Neuronal stem cell (in vitro differentiated cells): ENCODE measurements at regions not wholly inside any gene's neighbourhood (a gene's known extent, or its start where the extent isn't known, plus 50 kb on each side); places are given as distances from the start of the nearest gene placed in this dataset.

Source experiments
- DNase-seq: peaks from one replicate; pipeline ENCODE4 v3.0.0-alpha.2; 2013; ENCODE audit warnings: low spot score
- H2AFZ ChIP-seq: one replicate; pipeline ENCODE4 v1.6.1; 2013; ENCODE audit warnings: mild to moderate bottlenecking, low read length, inconsistent platforms
- H2AK5ac ChIP-seq: 2 replicates; pipeline ENCODE4 v1.6.1; 2013; ENCODE audit warnings: low read depth, mild to moderate bottlenecking, inconsistent platforms, low read length, moderate library complexity, mixed read lengths
- H2BK120ac ChIP-seq: 2 replicates; pipeline ENCODE4 v1.6.1; 2013; ENCODE audit warnings: low read depth, mild to moderate bottlenecking, inconsistent platforms, low read length, moderate library complexity, mixed read lengths
- H2BK12ac ChIP-seq: one replicate; pipeline ENCODE4 v1.6.1; 2013; ENCODE audit warnings: low read length, inconsistent platforms
- H2BK15ac ChIP-seq: 2 replicates; pipeline ENCODE4 v1.6.1; 2013; ENCODE audit warnings: mild to moderate bottlenecking, low read length, inconsistent platforms, mixed read lengths
- H2BK5ac ChIP-seq: one replicate; pipeline ENCODE4 v1.6.1; 2013; ENCODE audit warnings: inconsistent platforms, mild to moderate bottlenecking, low read length, moderate library complexity
- H3K14ac ChIP-seq: one replicate; pipeline ENCODE4 v1.6.1; 2013; ENCODE audit warnings: low read length, inconsistent platforms
- H3K18ac ChIP-seq: 2 replicates; pipeline ENCODE4 v1.6.1; 2013; ENCODE audit warnings: low read length, inconsistent platforms
- H3K23ac ChIP-seq: 2 replicates; pipeline ENCODE4 v1.6.1; 2013; ENCODE audit warnings: low read depth, mild to moderate bottlenecking, mixed read lengths, low read length, inconsistent platforms; ENCODE audit not compliant: poor library complexity
- H3K27ac ChIP-seq: replicated peaks from 3 replicates; pipeline ENCODE4 v1.5.1; 2013; ENCODE audit warnings: low read length, inconsistent platforms
- H3K27me3 ChIP-seq, 3 experiments: 2 replicates each; pipeline ENCODE4 v1.6.1; 2013; ENCODE audit warnings: low read length in 3 of 3, mild to moderate bottlenecking in 2 of 3, inconsistent platforms in 1 of 3, low read depth in 1 of 3, mixed read lengths in 1 of 3, moderate library complexity in 1 of 3; ENCODE audit not compliant: control insufficient read depth in 3 of 3, insufficient read depth in 3 of 3
- H3K36me3 ChIP-seq, 2 donors: replicated peaks in 1 of 2; 2 replicates each; pipeline ENCODE4 v1.6.1; 2013; ENCODE audit warnings: low read length in 2 of 2; ENCODE audit not compliant: control insufficient read depth in 2 of 2, insufficient read depth in 2 of 2
- H3K4ac ChIP-seq: 2 replicates; pipeline ENCODE4 v1.6.1; 2013; ENCODE audit warnings: inconsistent platforms, mild to moderate bottlenecking, low read length, moderate library complexity
- H3K4me1 ChIP-seq, 2 donors: 1 replicate in 1 of 2; 2 replicates in 1 of 2; pipeline ENCODE4 v1.6.1; 2013; ENCODE audit warnings: low read length in 2 of 2, low read depth in 1 of 2; ENCODE audit not compliant: control insufficient read depth in 2 of 2, insufficient read depth in 1 of 2
- H3K4me2 ChIP-seq: one replicate; pipeline ENCODE4 v1.6.1; 2013; ENCODE audit warnings: mild to moderate bottlenecking, low read length, inconsistent platforms; ENCODE audit not compliant: insufficient read depth, poor library complexity, severe bottlenecking
- H3K4me3 ChIP-seq, 2 donors: 2 replicates each; pipeline ENCODE4 v1.5.1; 2013; ENCODE audit warnings: low read length in 2 of 2, mild to moderate bottlenecking in 2 of 2, inconsistent platforms in 1 of 2, moderate library complexity in 1 of 2
- H3K79me1 ChIP-seq: one replicate; pipeline ENCODE4 v1.6.1; 2013; ENCODE audit warnings: low read depth, mild to moderate bottlenecking, inconsistent platforms, low read length, moderate library complexity
- H3K9ac ChIP-seq: one replicate; pipeline ENCODE4 v1.6.1; 2013; ENCODE audit warnings: mild to moderate bottlenecking, low read depth, low read length, inconsistent platforms; ENCODE audit not compliant: poor library complexity
- H3K9me3 ChIP-seq, 2 donors: replicated peaks in 1 of 2; 2 replicates each; pipeline versions ENCODE3 to v1.6.1; 2013; ENCODE audit warnings: low read length in 2 of 2, mild to moderate bottlenecking in 2 of 2, inconsistent platforms in 1 of 2, low read depth in 1 of 2, mixed read lengths in 1 of 2, moderate library complexity in 1 of 2; ENCODE audit not compliant: control insufficient read depth in 2 of 2, insufficient read depth in 1 of 2
- H4K8ac ChIP-seq: one replicate; pipeline ENCODE4 v1.6.1; 2013; ENCODE audit warnings: low read depth, mild to moderate bottlenecking, inconsistent platforms, low read length, moderate library complexity
- H4K91ac ChIP-seq: one replicate; pipeline ENCODE4 v1.6.1; 2013; ENCODE audit warnings: low read length, low read depth, mild to moderate bottlenecking, inconsistent platforms; ENCODE audit not compliant: poor library complexity
- WGBS, 2 donors: extraction: QIAGEN DNeasy Blood & Tissue Kit; methylation state at CpG; one replicate each; pipeline ENCODE4 v1.1.7; 2013; ENCODE audit warnings: missing lambda C conversion rate in 2 of 2, mixed read lengths in 1 of 2; ENCODE audit not compliant: insufficient read length in 2 of 2, insufficient replicate concordance in 1 of 2; ENCODE audit errors: extremely low coverage in 2 of 2; 5-methylcytosine and 5-hydroxymethylcytosine counted together

DNA sequence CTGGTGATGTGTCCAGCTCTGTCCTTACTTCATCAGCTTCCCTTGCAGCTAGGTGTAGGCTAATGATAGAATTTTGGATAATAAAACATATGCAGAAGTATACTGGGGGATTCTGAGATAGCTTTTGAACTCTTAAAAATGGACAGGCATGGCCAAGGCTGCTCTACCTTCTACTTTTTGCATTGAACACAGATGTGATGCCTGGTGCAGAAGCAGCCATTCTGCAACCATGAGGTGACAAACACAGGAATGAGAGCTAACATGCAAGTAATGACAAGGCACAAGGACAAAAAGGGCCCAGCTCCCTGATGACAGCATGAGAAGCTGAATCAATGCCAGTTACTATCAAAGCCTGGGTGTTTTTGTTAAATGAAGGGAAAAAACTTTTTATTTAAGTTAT lies 686.5 kb upstream of the AUTS2 start:
- H3K4ac ChIP-seq, result no peak overlapping the region
- DNase-seq, result no peak
- H2BK15ac ChIP-seq, result no peak overlapping the region
- no peak overlapping the region for H2BK5ac ChIP-seq
- H2AFZ ChIP-seq, result no peak overlapping the region
- no peak overlapping the region for H3K9ac ChIP-seq
- H3K27ac ChIP-seq, result no peak overlapping the region
- H3K4me3 ChIP-seq, result no peak overlapping the region
- H3K4me1 ChIP-seq, result no peaks in the 10 kb centered on the region
- H4K91ac ChIP-seq, result no peak overlapping the region
- no peak overlapping the region for H3K4me2 ChIP-seq
- H3K27me3 ChIP-seq, result no peaks in the 10 kb centered on the region
- no peak overlapping the region for H2BK12ac ChIP-seq
- peaks cover 0 to 2% of the 10 kb centered on the region in 2 donors for H3K9me3 ChIP-seq
- no peak overlapping the region for H3K18ac ChIP-seq
- no peaks in the 10 kb centered on the region for H3K36me3 ChIP-seq
- H4K8ac ChIP-seq, result no peak overlapping the region
- H3K14ac ChIP-seq, result no peak overlapping the region
- no peak overlapping the region for H3K23ac ChIP-seq
- H2BK120ac ChIP-seq, result no peak overlapping the region
- no peaks in the 10 kb centered on the region for H3K79me1 ChIP-seq
- H2AK5ac ChIP-seq, result no peak overlapping the region

DNA sequence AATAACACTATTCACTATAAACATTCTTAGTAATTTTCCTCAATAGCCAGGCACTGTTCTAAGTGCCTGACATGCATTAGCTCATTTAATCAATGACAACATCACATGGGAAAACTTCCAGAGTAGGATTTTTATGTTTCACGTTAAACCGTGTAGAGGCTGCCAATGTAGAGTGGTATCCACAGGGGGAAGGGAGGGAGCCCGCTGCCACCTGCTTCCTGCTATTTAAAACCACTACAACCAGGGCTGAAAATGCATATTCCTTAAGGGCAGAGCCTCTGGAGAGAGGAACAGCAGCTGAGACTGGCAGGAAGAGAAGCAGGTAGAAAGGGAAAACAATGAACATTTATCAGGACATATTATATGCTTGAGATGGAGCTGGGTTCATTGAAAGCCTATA lies 684.3 kb upstream of the AUTS2 start:
- no peaks in the 10 kb centered on the region for H3K27me3 ChIP-seq
- no peak overlapping the region for H3K4ac ChIP-seq
- no peak overlapping the region for H3K4me2 ChIP-seq
- no peak overlapping the region for H2AFZ ChIP-seq
- DNase-seq, result no peak
- H3K23ac ChIP-seq, result no peak overlapping the region
- H2AK5ac ChIP-seq, result no peak overlapping the region
- no peak overlapping the region for H2BK120ac ChIP-seq
- H2BK12ac ChIP-seq, result no peak overlapping the region
- no peak overlapping the region for H2BK5ac ChIP-seq
- H3K4me3 ChIP-seq, result no peak overlapping the region
- no peak overlapping the region for H2BK15ac ChIP-seq
- no peak overlapping the region for H3K14ac ChIP-seq
- H3K36me3 ChIP-seq, result no peaks in the 10 kb centered on the region
- no peaks in the 10 kb centered on the region for H3K4me1 ChIP-seq
- WGBS, 2 donors, result no CpG with 5 or more reads among the region's 3 CpGs
- no peak overlapping the region for H3K18ac ChIP-seq
- H4K91ac ChIP-seq, result no peak overlapping the region
- H3K9ac ChIP-seq, result no peak overlapping the region
- H3K79me1 ChIP-seq, result no peaks in the 10 kb centered on the region
- peaks cover 0 to 4% of the 10 kb centered on the region in 2 donors for H3K9me3 ChIP-seq
- no peak overlapping the region for H4K8ac ChIP-seq
- no peak overlapping the region for H3K27ac ChIP-seq

- no peak overlapping the region for H3K9ac ChIP-seq
- no CpG with 5 or more reads among the region's 5 CpGs for WGBS, 2 donors
- H4K91ac ChIP-seq, result no peak overlapping the region
- DNase-seq, result no peak
- no peaks in the 10 kb centered on the region for H3K4me1 ChIP-seq
- H3K4ac ChIP-seq, result no peak overlapping the region
- no peak overlapping the region for H3K18ac ChIP-seq
- H4K8ac ChIP-seq, result no peak overlapping the region
- H2AK5ac ChIP-seq, result no peak overlapping the region
- H3K23ac ChIP-seq, result no peak overlapping the region
- no peak overlapping the region for H2AFZ ChIP-seq
- H2BK12ac ChIP-seq, result no peak overlapping the region
- H3K4me3 ChIP-seq, result no peak overlapping the region
- H3K14ac ChIP-seq, result no peak overlapping the region
- no peaks in the 10 kb centered on the region for H3K36me3 ChIP-seq
- no peak overlapping the region for H3K4me2 ChIP-seq
- no peak overlapping the region for H2BK120ac ChIP-seq
- no peaks in the 10 kb centered on the region for H3K27me3 ChIP-seq
- peaks cover 0 to 8% of the 10 kb centered on the region in 2 donors for H3K9me3 ChIP-seq
- H2BK15ac ChIP-seq, result no peak overlapping the region
- no peak overlapping the region for H2BK5ac ChIP-seq
- H3K79me1 ChIP-seq, result no peaks in the 10 kb centered on the region
- no peak overlapping the region for H3K27ac ChIP-seq
Observed at GRCh38 chr7:68917041-68917651, 681.1 kb upstream of the AUTS2 start.

- no peak overlapping the region for H3K9ac ChIP-seq
- no peak overlapping the region for H3K27ac ChIP-seq
- H3K27me3 ChIP-seq, result no peaks in the 10 kb centered on the region
- no peak overlapping the region for H2BK120ac ChIP-seq
- H2BK15ac ChIP-seq, result no peak overlapping the region
- no CpG with 5 or more reads among the region's 2 CpGs for WGBS, 2 donors
- H3K79me1 ChIP-seq, result no peaks in the 10 kb centered on the region
- no peaks in the 10 kb centered on the region for H3K36me3 ChIP-seq
- no peak overlapping the region for H3K4ac ChIP-seq
- H3K9me3 ChIP-seq, result peaks cover 0 to 8% of the 10 kb centered on the region in 2 donors
- H2BK5ac ChIP-seq, result no peak overlapping the region
- H3K4me3 ChIP-seq, result no peak overlapping the region
- no peak overlapping the region for H4K91ac ChIP-seq
- H2AK5ac ChIP-seq, result no peak overlapping the region
- DNase-seq, result no peak
- no peak overlapping the region for H3K4me2 ChIP-seq
- H2BK12ac ChIP-seq, result no peak overlapping the region
- H3K18ac ChIP-seq, result no peak overlapping the region
- H2AFZ ChIP-seq, result no peak overlapping the region
- no peak overlapping the region for H3K14ac ChIP-seq
- no peak overlapping the region for H3K23ac ChIP-seq
- no peaks in the 10 kb centered on the region for H3K4me1 ChIP-seq
- H4K8ac ChIP-seq, result no peak overlapping the region
Observed at GRCh38 chr7:68918621-68919020, 679.7 kb upstream of the AUTS2 start.
